ENCODE measurements at regions not wholly inside any gene's neighbourhood (a gene's known extent, or its start where the extent isn't known, plus 50 kb on each side); places are given as distances from the start of the nearest gene placed in this dataset.

DNA sequence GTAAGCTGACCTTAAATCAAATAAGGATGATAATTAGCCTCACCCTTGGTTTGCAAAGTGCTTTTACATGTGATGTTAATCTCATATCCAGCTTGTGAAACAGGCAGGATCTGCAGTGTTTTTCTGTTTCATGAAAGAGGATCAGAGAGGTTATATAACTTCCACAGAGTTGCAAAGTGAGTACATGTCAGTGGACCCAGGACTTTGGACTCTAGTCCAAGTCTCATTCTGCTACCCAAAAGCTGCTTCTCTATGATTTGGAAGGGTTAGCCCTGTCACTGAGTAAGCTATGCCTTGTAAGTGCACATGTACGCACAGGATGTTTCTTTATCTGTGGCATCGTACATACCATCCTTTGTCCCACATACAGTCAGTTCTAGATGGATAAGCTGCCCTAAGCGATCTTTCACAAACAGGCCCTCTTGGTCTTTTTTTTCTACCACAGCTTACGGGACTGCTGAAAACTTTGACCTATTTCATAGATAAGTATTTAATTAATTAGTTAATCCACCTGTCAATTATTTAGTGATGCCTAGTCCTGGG is 322.9 kb downstream of the TMEM38B start:
- Histone ChIP-seq H2BK5ac (ENCODE audit: low read depth, low read length, poor library complexity, severe bottlenecking) (no peak overlapping the region), H3K4me3 (ENCODE audit: insufficient read depth in 1 of 2, low read depth in 1 of 2, low read length in 2 of 2) (no peak overlapping the region), H3K36me3 (ENCODE audit: control insufficient read depth in 1 of 2, insufficient read depth in 2 of 2, low read depth in 1 of 2, low read length in 2 of 2) (no peaks in the 10 kb centered on the region), H3K27me3 (ENCODE audit: control insufficient read depth in 1 of 2, insufficient read depth in 1 of 2, low read length in 2 of 2) (no peaks in the 10 kb centered on the region), H4K8ac (ENCODE audit: low read length) (no peak overlapping the region), H3K27ac (ENCODE audit: low read length, poor library complexity, severe bottlenecking) (no peak overlapping the region), H3K4me1 (ENCODE audit: control insufficient read depth, insufficient read depth, low read depth, low read length) (no peaks in the 10 kb centered on the region), H2BK12ac (ENCODE audit: low read length in 2 of 2) (no peak overlapping the region), H4K91ac (ENCODE audit: low read length) (no peak overlapping the region), H3K4ac (ENCODE audit: low read depth in 1 of 2, low read length in 2 of 2) (no peak overlapping the region), H3K23ac (ENCODE audit: low read length in 2 of 2) (no peak overlapping the region), H2BK15ac (ENCODE audit: low read depth, poor library complexity, severe bottlenecking) (no peak overlapping the region), H2AK5ac (ENCODE audit: low read length, severe bottlenecking) (no peak overlapping the region), H3K9ac (ENCODE audit: low read length) (no peak overlapping the region), H3K18ac (ENCODE audit: low read depth in 1 of 2, low read length in 2 of 2) (no peak overlapping the region), H3K4me2 (ENCODE audit: low read length, poor library complexity, severe bottlenecking) (no peak overlapping the region), H2AFZ (ENCODE audit: low read depth, low read length) (no peak overlapping the region), H3K9me3 (ENCODE audit: control insufficient read depth, low read length) (no peaks in the 10 kb centered on the region), H3K14ac (ENCODE audit: low read length in 2 of 2) (no peak overlapping the region), H3K79me1 (replicated peaks; ENCODE audit: low read length, poor library complexity, severe bottlenecking) (no peaks in the 10 kb centered on the region), H2BK120ac (ENCODE audit: low read depth, low read length) (no peak overlapping the region)
- 91% methylated on average over 3 of the region's 4 CpGs for WGBS
- DNase-seq = no peak

DNA sequence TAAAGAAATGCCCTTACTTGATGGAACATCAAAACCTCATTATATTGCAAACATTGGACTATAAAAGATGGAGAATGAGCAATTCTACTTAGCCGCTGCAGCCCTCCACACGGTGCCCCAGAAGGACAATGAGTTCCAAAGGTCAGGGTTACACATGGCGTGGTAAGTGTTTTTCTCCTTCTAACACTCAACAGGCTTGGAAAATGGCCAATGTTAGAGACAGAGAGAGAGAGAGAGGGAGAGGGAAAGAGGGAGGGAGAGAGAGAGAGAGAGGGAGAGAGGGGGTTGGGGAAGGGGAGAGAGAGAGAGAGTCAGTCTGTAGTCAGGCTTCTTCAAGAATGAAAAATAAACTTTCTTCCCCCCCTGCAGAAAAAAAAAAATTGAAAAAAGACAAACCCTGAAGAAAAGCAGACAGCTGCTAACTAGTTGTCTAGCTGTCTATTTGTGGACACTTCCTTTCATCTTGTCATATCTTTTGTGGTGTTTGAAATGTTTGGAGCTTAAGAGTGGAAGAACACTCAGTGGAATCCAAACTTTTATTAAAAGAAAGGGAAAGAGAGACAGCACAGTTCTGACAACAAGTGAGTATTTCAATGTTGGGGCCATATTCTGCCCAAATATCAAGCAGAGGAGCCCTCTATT is 324.8 kb downstream of the TMEM38B start:
- Histone ChIP-seq H4K8ac (ENCODE audit: low read length) (no peak overlapping the region), H3K23ac (ENCODE audit: low read length in 2 of 2) (no peak overlapping the region), H3K79me1 (replicated peaks; ENCODE audit: low read length, poor library complexity, severe bottlenecking) (no peaks in the 10 kb centered on the region), H3K27ac (ENCODE audit: low read length, poor library complexity, severe bottlenecking) (no peak overlapping the region), H2AK5ac (ENCODE audit: low read length, severe bottlenecking) (no peak overlapping the region), H3K4ac (ENCODE audit: low read depth in 1 of 2, low read length in 2 of 2) (no peak overlapping the region), H3K4me1 (ENCODE audit: control insufficient read depth, insufficient read depth, low read depth, low read length) (no peaks in the 10 kb centered on the region), H3K36me3 (ENCODE audit: control insufficient read depth in 1 of 2, insufficient read depth in 2 of 2, low read depth in 1 of 2, low read length in 2 of 2) (no peaks in the 10 kb centered on the region), H3K18ac (ENCODE audit: low read depth in 1 of 2, low read length in 2 of 2) (no peak overlapping the region), H2BK120ac (ENCODE audit: low read depth, low read length) (no peak overlapping the region), H3K9me3 (ENCODE audit: control insufficient read depth, low read length) (no peaks in the 10 kb centered on the region), H2BK5ac (ENCODE audit: low read depth, low read length, poor library complexity, severe bottlenecking) (no peak overlapping the region), H2AFZ (ENCODE audit: low read depth, low read length) (no peak overlapping the region), H4K91ac (ENCODE audit: low read length) (no peak overlapping the region), H3K4me2 (ENCODE audit: low read length, poor library complexity, severe bottlenecking) (no peak overlapping the region), H3K14ac (ENCODE audit: low read length in 2 of 2) (no peak overlapping the region), H2BK12ac (ENCODE audit: low read length in 2 of 2) (no peak overlapping the region), H3K27me3 (ENCODE audit: control insufficient read depth in 1 of 2, insufficient read depth in 1 of 2, low read length in 2 of 2) (no peaks in the 10 kb centered on the region), H2BK15ac (ENCODE audit: low read depth, poor library complexity, severe bottlenecking) (no peak overlapping the region), H3K9ac (ENCODE audit: low read length) (no peak overlapping the region), H3K4me3 (ENCODE audit: insufficient read depth in 1 of 2, low read depth in 1 of 2, low read length in 2 of 2) (no peak overlapping the region)
- 48% methylated on average over 2 of the region's 3 CpGs for WGBS
- DNase-seq = no peak

GRCh38 chr9:106019702-106020101 is 325.4 kb downstream of the TMEM38B start:
- H3K4me1 ChIP-seq (ENCODE audit: control insufficient read depth, insufficient read depth, low read depth, low read length) = no peaks in the 10 kb centered on the region
- H2BK15ac ChIP-seq (ENCODE audit: low read depth, poor library complexity, severe bottlenecking) = no peak overlapping the region
- H2AK5ac ChIP-seq (ENCODE audit: low read length, severe bottlenecking) = no peak overlapping the region
- no peak overlapping the region for H3K18ac ChIP-seq (ENCODE audit: low read depth in 1 of 2, low read length in 2 of 2)
- no peaks in the 10 kb centered on the region for H3K9me3 ChIP-seq (ENCODE audit: control insufficient read depth, low read length)
- H4K91ac ChIP-seq (ENCODE audit: low read length) = no peak overlapping the region
- H3K9ac ChIP-seq (ENCODE audit: low read length) = no peak overlapping the region
- no peak overlapping the region for H3K4ac ChIP-seq (ENCODE audit: low read depth in 1 of 2, low read length in 2 of 2)
- H2AFZ ChIP-seq (ENCODE audit: low read depth, low read length) = no peak overlapping the region
- no peak overlapping the region for H2BK5ac ChIP-seq (ENCODE audit: low read depth, low read length, poor library complexity, severe bottlenecking)
- H3K79me1 ChIP-seq (replicated peaks; ENCODE audit: low read length, poor library complexity, severe bottlenecking) = no peaks in the 10 kb centered on the region
- no peaks in the 10 kb centered on the region for H3K36me3 ChIP-seq (ENCODE audit: control insufficient read depth in 1 of 2, insufficient read depth in 2 of 2, low read depth in 1 of 2, low read length in 2 of 2)
- H3K23ac ChIP-seq (ENCODE audit: low read length in 2 of 2) = no peak overlapping the region
- no peak overlapping the region for H3K4me3 ChIP-seq (ENCODE audit: insufficient read depth in 1 of 2, low read depth in 1 of 2, low read length in 2 of 2)
- WGBS = 78% methylated on average over 4 of the region's 5 CpGs
- H2BK12ac ChIP-seq (ENCODE audit: low read length in 2 of 2) = no peak overlapping the region
- H3K4me2 ChIP-seq (ENCODE audit: low read length, poor library complexity, severe bottlenecking) = no peak overlapping the region
- no peak overlapping the region for H4K8ac ChIP-seq (ENCODE audit: low read length)
- no peaks in the 10 kb centered on the region for H3K27me3 ChIP-seq (ENCODE audit: control insufficient read depth in 1 of 2, insufficient read depth in 1 of 2, low read length in 2 of 2)
- H2BK120ac ChIP-seq (ENCODE audit: low read depth, low read length) = no peak overlapping the region
- H3K14ac ChIP-seq (ENCODE audit: low read length in 2 of 2) = no peak overlapping the region
- no peak for DNase-seq
- H3K27ac ChIP-seq (ENCODE audit: low read length, poor library complexity, severe bottlenecking) = no peak overlapping the region

- H2BK5ac ChIP-seq (ENCODE audit: low read depth, low read length, poor library complexity, severe bottlenecking) = no peak overlapping the region
- H3K9ac ChIP-seq (ENCODE audit: low read length) = no peak overlapping the region
- H3K36me3 ChIP-seq (ENCODE audit: control insufficient read depth in 1 of 2, insufficient read depth in 2 of 2, low read depth in 1 of 2, low read length in 2 of 2) = no peaks in the 10 kb centered on the region
- no peaks in the 10 kb centered on the region for H3K4me1 ChIP-seq (ENCODE audit: control insufficient read depth, insufficient read depth, low read depth, low read length)
- WGBS = 100% methylated on average over 2 of the region's 2 CpGs
- H3K27me3 ChIP-seq (ENCODE audit: control insufficient read depth in 1 of 2, insufficient read depth in 1 of 2, low read length in 2 of 2) = no peaks in the 10 kb centered on the region
- H3K4me2 ChIP-seq (ENCODE audit: low read length, poor library complexity, severe bottlenecking) = no peak overlapping the region
- no peak overlapping the region for H4K8ac ChIP-seq (ENCODE audit: low read length)
- H3K79me1 ChIP-seq (replicated peaks; ENCODE audit: low read length, poor library complexity, severe bottlenecking) = no peaks in the 10 kb centered on the region
- no peak overlapping the region for H2BK12ac ChIP-seq (ENCODE audit: low read length in 2 of 2)
- H3K18ac ChIP-seq (ENCODE audit: low read depth in 1 of 2, low read length in 2 of 2) = no peak overlapping the region
- no peak overlapping the region for H3K4me3 ChIP-seq (ENCODE audit: insufficient read depth in 1 of 2, low read depth in 1 of 2, low read length in 2 of 2)
- no peak for DNase-seq
- no peak overlapping the region for H2BK15ac ChIP-seq (ENCODE audit: low read depth, poor library complexity, severe bottlenecking)
- H2AFZ ChIP-seq (ENCODE audit: low read depth, low read length) = no peak overlapping the region
- no peak overlapping the region for H3K4ac ChIP-seq (ENCODE audit: low read depth in 1 of 2, low read length in 2 of 2)
- no peak overlapping the region for H2BK120ac ChIP-seq (ENCODE audit: low read depth, low read length)
- no peak overlapping the region for H3K23ac ChIP-seq (ENCODE audit: low read length in 2 of 2)
- no peaks in the 10 kb centered on the region for H3K9me3 ChIP-seq (ENCODE audit: control insufficient read depth, low read length)
- no peak overlapping the region for H3K27ac ChIP-seq (ENCODE audit: low read length, poor library complexity, severe bottlenecking)
- H2AK5ac ChIP-seq (ENCODE audit: low read length, severe bottlenecking) = no peak overlapping the region
- no peak overlapping the region for H3K14ac ChIP-seq (ENCODE audit: low read length in 2 of 2)
- H4K91ac ChIP-seq (ENCODE audit: low read length) = no peak overlapping the region
Observed at GRCh38 chr9:106020186-106020585, 325.8 kb downstream of the TMEM38B start.

Data from mesenchymal stem cell (in vitro differentiated cells and primary cell).